ENCODE measurements at regions not wholly inside any gene's neighbourhood (a gene's known extent, or its start where the extent isn't known, plus 50 kb on each side); places are given as distances from the start of the nearest gene placed in this dataset.

DNA sequence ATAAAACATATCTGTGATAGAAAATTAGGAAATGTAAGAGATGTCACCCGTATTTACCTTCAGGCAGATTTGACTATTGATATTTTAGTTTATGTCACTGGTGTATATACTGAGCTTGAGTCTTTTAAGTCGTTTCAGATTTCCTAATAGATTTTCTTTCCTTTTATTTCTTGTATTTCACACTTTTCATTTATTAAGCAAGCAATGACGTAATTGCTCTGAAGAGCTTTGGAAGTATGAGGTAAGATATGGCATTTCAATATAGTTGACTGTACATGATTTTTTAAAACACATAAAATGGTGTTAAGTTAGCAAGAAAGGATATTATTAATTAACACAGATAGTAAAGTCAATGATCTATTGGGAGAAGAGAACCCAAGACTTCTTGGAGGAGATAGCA is 652.6 kb downstream of the SORCS1 start:
- TF ChIP-seq, protein P1, sequence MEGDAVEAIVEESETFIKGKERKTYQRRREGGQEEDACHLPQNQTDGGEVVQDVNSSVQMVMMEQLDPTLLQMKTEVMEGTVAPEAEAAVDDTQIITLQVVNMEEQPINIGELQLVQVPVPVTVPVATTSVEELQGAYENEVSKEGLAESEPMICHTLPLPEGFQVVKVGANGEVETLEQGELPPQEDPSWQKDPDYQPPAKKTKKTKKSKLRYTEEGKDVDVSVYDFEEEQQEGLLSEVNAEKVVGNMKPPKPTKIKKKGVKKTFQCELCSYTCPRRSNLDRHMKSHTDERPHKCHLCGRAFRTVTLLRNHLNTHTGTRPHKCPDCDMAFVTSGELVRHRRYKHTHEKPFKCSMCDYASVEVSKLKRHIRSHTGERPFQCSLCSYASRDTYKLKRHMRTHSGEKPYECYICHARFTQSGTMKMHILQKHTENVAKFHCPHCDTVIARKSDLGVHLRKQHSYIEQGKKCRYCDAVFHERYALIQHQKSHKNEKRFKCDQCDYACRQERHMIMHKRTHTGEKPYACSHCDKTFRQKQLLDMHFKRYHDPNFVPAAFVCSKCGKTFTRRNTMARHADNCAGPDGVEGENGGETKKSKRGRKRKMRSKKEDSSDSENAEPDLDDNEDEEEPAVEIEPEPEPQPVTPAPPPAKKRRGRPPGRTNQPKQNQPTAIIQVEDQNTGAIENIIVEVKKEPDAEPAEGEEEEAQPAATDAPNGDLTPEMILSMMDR (IDR thresholded peaks at IDR 0.05; ENCODE audit: low read depth, low read length), result no peak
- TF ChIP-seq EZH2phosphoT487 (IDR thresholded peaks at IDR 0.05; ENCODE audit: low read depth), result no peak

Data from OCI-LY3 (cell line).